Stomach (tissue), 8 donors: ENCODE measurements at regions not wholly inside any gene's neighbourhood (a gene's known extent, or its start where the extent isn't known, plus 50 kb on each side); places are given as distances from the start of the nearest gene placed in this dataset.

ENCODE experiments used
- DNase-seq, 2 donors: peaks; one replicate each; pipeline versions ENCODE4 v3.0.0 to v3.0.0-alpha.2; 2013 to 2019
- H3K27ac ChIP-seq, 5 donors: fragments of 200-600 bp in 4 of 5; sonication (generic) in 4 of 5; one replicate each; pipeline ENCODE4 v1.5.1; 2013 to 2019; ENCODE audit warnings: mild to moderate bottlenecking in 1 of 5, moderate library complexity in 1 of 5
- H3K27me3 ChIP-seq, 3 donors: fragments of 200-600 bp; sonication (generic); one replicate each; pipeline ENCODE4 v1.5.1; 2017 to 2019; ENCODE audit warnings: mixed run types in 1 of 3
- H3K36me3 ChIP-seq, 4 donors: fragments of 200-600 bp; sonication (generic); 1 replicate in 3 of 4; 2 replicates in 1 of 4; pipeline ENCODE4 v1.5.1; 2016 to 2019
- H3K4me1 ChIP-seq, 4 donors: fragments of 200-600 bp; sonication (generic); one replicate each; pipeline ENCODE4 v1.5.1; 2016 to 2019
- H3K4me3 ChIP-seq, 4 donors: fragments of 200-600 bp; sonication (generic) in 3 of 4; one replicate each; pipeline ENCODE4 v1.5.1; 2016 to 2019; ENCODE audit warnings: mild to moderate bottlenecking in 1 of 4
- H3K9me3 ChIP-seq, 4 donors: fragments of 200-600 bp; sonication (generic); one replicate each; pipeline ENCODE4 v1.5.1; 2016 to 2019
- EP300 ChIP-seq: sonication (generic); formaldehyde crosslinking; IDR thresholded peaks from one replicate; pipeline ENCODE4 v1.6.1; 2017; ENCODE audit warnings: antibody characterized with exemption
- POLR2A ChIP-seq, 4 donors: fragments of 450-650 bp; IDR thresholded peaks; one replicate each; pipeline ENCODE4 v1.6.1; 2016; ENCODE audit warnings: antibody characterized with exemption in 4 of 4, control low read depth in 2 of 4, mild to moderate bottlenecking in 1 of 4, moderate library complexity in 1 of 4
- POLR2AphosphoS5 ChIP-seq, 3 donors: sonication (generic); formaldehyde crosslinking; IDR thresholded peaks; one replicate each; pipeline ENCODE4 v1.6.1; 2016; ENCODE audit warnings: antibody characterized with exemption in 3 of 3
- WGBS, 5 donors: extraction: QIAGEN DNeasy Blood & Tissue Kit in 3 of 5; methylation state at CpG; one replicate each; pipeline versions ENCODE4 v1.1.5 to v1.1.7; 2013 to 2018; 5-methylcytosine and 5-hydroxymethylcytosine counted together
- intact Hi-C: fragments of 100-400 bp; cut with DNase I; formaldehyde crosslinking; loops from one replicate; pipeline ENCODE4 v1.15.1; 2023; ENCODE audit warnings: low total_unique reads
- TF ChIP-seq, protein P1 (sequence below), 7 experiments: fragments of 450-650 bp in 4 of 7; fragments of 200-600 bp in 3 of 7; sonication (generic) in 3 of 7; IDR thresholded peaks; one replicate each; pipeline ENCODE4 v1.5.1; 2016 to 2019; ENCODE audit warnings: antibody characterized with exemption in 7 of 7, control low read depth in 2 of 7, mild to moderate bottlenecking in 1 of 7
- donor health status: healthy with polysubstance abuse.
- donor health status: Bipolar disorder and iron deficiency.
- donor health status: healthy.

DNA sequence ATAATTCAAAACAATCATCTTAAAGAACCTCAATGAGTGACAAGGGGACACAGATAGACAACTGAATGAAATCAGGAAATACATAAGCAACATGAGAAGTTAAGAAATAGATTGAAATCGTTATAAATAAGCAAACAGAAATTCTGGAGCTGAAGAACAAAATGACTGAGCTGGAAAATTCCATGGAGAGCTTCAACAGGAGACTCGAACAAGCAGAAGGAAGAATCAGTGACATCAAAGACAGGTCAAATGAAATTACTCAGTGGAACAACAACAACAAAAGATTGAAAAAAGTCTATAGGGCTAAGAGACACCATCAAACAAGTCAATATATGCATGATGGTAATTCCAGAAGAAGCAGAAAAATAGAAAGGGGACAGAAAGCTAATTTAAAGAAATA lies 89.5 kb upstream of the ALKAL2 start:
- peaks cover 0 to 7% (median 0%) of the 10 kb centered on the region in 3 donors for H3K27me3 ChIP-seq
- intact Hi-C loops = no loop called here
- H3K9me3 ChIP-seq = peaks cover 0 to 14% (median 4%) of the 10 kb centered on the region in 4 donors
- 49 to 73% (median 66%) methylated on average over 2 of the region's 2 CpGs for WGBS, 5 donors
- H3K4me3 ChIP-seq = no peak overlapping the region
- TF ChIP-seq POLR2AphosphoS5 (IDR thresholded peaks at IDR 0.05) (no peak), POLR2A (IDR thresholded peaks at IDR 0.05) (no peak), EP300 (no peak)
- TF ChIP-seq, protein P1, sequence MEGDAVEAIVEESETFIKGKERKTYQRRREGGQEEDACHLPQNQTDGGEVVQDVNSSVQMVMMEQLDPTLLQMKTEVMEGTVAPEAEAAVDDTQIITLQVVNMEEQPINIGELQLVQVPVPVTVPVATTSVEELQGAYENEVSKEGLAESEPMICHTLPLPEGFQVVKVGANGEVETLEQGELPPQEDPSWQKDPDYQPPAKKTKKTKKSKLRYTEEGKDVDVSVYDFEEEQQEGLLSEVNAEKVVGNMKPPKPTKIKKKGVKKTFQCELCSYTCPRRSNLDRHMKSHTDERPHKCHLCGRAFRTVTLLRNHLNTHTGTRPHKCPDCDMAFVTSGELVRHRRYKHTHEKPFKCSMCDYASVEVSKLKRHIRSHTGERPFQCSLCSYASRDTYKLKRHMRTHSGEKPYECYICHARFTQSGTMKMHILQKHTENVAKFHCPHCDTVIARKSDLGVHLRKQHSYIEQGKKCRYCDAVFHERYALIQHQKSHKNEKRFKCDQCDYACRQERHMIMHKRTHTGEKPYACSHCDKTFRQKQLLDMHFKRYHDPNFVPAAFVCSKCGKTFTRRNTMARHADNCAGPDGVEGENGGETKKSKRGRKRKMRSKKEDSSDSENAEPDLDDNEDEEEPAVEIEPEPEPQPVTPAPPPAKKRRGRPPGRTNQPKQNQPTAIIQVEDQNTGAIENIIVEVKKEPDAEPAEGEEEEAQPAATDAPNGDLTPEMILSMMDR (IDR thresholded peaks at IDR 0.05) = no peak
- DNase-seq = no peak
- no peaks in the 10 kb centered on the region for H3K36me3 ChIP-seq
- H3K4me1 ChIP-seq = no peaks in the 10 kb centered on the region
- H3K27ac ChIP-seq = no peak overlapping the region

DNA sequence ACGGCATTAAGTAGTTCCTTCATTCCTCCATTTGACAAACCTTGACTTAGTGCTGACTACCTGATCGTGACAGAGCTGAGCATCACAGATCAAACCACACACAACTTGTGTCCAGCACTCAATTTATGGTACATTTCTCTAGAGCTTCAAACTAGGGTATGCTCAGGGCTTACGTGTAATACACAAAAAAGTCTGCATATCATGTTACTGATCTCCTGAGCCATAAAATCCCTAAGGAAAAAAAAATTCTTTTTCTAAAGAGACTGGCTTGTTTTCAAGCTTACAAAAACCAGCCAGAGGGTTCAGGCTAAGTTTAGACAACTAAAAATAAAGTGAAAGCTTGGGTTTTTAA lies 88.0 kb upstream of the ALKAL2 start:
- H3K27me3 ChIP-seq = no peaks in the 10 kb centered on the region
- no peaks in the 10 kb centered on the region for H3K36me3 ChIP-seq
- H3K4me1 ChIP-seq = no peaks in the 10 kb centered on the region
- DNase-seq = no peak
- TF ChIP-seq EP300 (no peak), POLR2AphosphoS5 (IDR thresholded peaks at IDR 0.05) (no peak), POLR2A (IDR thresholded peaks at IDR 0.05) (no peak)
- TF ChIP-seq, protein P1 (IDR thresholded peaks at IDR 0.05) = no peak
- no peak overlapping the region for H3K27ac ChIP-seq
- intact Hi-C loops = no loop called here
- no peak overlapping the region for H3K4me3 ChIP-seq
- peaks cover 0 to 16% (median 5%) of the 10 kb centered on the region in 4 donors for H3K9me3 ChIP-seq
- 50 to 68% (median 63%) methylated on average over 2 to 3 of the region's 3 CpGs for WGBS, 5 donors

DNA sequence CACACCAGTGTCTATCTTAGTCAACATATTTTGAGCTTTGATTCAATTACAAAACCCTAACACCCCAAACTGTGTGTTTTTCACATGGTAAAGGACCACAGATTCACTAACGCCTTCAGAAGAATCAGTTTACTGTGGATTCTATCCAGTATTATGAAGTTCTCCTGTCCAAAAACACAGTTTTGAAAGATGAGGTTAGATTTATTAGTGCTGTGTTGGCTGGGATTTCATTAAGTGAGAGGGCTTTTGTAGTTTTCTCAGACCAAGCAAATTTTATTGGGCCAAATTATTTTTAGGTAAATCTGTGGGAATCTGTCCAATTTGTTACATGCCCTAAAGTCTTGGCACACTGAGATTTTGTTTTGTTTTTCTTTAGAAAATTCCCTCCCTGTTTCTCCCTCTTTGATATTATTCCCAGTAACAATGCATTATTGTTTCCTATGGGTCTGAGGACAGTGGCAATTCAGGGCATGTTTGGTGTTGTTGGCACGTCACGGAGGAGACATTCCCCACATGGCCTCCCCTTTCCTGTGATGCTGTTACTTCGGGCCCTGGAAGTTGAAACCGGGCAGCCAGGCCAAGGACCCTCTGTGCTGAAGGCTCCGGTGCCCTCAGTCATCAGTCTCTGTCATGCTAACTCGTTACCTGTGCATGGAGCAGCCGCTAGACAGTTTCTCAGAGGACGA lies 87.5 kb upstream of the ALKAL2 start:
- H3K4me3 ChIP-seq = no peak overlapping the region
- H3K36me3 ChIP-seq = no peaks in the 10 kb centered on the region
- DNase-seq = no peak
- no peak for TF ChIP-seq EP300
- TF ChIP-seq, protein P1 (IDR thresholded peaks at IDR 0.05) = no peak
- TF ChIP-seq POLR2A (IDR thresholded peaks at IDR 0.05) = no peak
- no peak for TF ChIP-seq POLR2AphosphoS5 (IDR thresholded peaks at IDR 0.05)
- H3K4me1 ChIP-seq = no peaks in the 10 kb centered on the region
- H3K27me3 ChIP-seq = no peaks in the 10 kb centered on the region
- no peak overlapping the region for H3K27ac ChIP-seq
- intact Hi-C loops = no loop called here
- 51 to 65% (median 64%) methylated on average over 8 to 9 of the region's 9 CpGs for WGBS, 5 donors
- peaks cover 0 to 22% (median 6%) of the 10 kb centered on the region in 4 donors for H3K9me3 ChIP-seq

DNA sequence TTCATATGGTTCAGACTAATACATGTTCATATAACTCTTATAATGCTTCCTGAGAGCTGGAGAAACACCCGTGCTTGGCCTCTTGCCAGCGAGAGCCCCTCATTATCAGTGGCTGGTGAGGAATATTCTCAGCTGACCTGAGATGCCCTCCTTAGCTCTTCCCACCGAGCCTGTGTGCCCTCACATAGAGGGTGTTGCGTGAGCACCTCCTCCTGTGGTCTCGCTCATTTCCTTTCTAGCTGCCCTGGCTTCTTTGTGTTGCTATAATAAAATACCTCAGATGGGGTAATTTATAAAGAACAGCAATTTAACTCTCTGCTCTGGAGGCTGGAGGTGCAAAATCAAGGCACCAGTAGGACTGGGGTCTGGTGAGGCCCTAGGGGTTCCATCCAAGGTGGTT lies 80.5 kb upstream of the ALKAL2 start:
- H3K9me3 ChIP-seq = peaks cover 0 to 9% (median 2%) of the 10 kb centered on the region in 4 donors
- no peak for TF ChIP-seq POLR2A (IDR thresholded peaks at IDR 0.05)
- TF ChIP-seq EP300 = no peak
- TF ChIP-seq, protein P1 (IDR thresholded peaks at IDR 0.05) = no peak
- no peak for TF ChIP-seq POLR2AphosphoS5 (IDR thresholded peaks at IDR 0.05)
- 52 to 64% (median 59%) methylated on average over 5 of the region's 5 CpGs for WGBS, 5 donors

More for the DNA sequence above, 80.5 kb upstream of the ALKAL2 start:
- H3K4me1 ChIP-seq = no peaks in the 10 kb centered on the region
- intact Hi-C loops = no loop called here
- no peak for DNase-seq
- H3K27me3 ChIP-seq = no peaks in the 10 kb centered on the region
- no peak overlapping the region for H3K4me3 ChIP-seq
- no peaks in the 10 kb centered on the region for H3K36me3 ChIP-seq
- no peak overlapping the region for H3K27ac ChIP-seq
